GM10266 (cell line): ENCODE measurements at regions not wholly inside any gene's neighbourhood (a gene's known extent, or its start where the extent isn't known, plus 50 kb on each side); places are given as distances from the start of the nearest gene placed in this dataset.
"Not testable (repeated sequence)": the region's sequence is repeated elsewhere in the genome, so short reads cannot be mapped to it uniquely, and the experiment has no call there.

Experiments
- DNase-seq: peaks from one replicate; pipeline ENCODE4 v3.0.0; 2012; ENCODE audit errors: extremely low spot score
- CTCF ChIP-seq: IDR thresholded peaks from 2 replicates; pipeline ENCODE4 v1.5.1; 2012; ENCODE audit warnings: mild to moderate bottlenecking, low read depth; ENCODE audit not compliant: control insufficient read depth, insufficient read depth; ENCODE audit errors: missing control alignments

GRCh38 chr10:121680879-121681655 is 82.8 kb upstream of the FGFR2 start:
- no peak for TF ChIP-seq CTCF
- no peak for DNase-seq

- no peak for TF ChIP-seq CTCF
- DNase-seq: no peak
Measured at GRCh38 chr10:121679916-121680315, 81.7 kb upstream of the FGFR2 start.

- no peak for TF ChIP-seq CTCF
- DNase-seq: no peak
Measured at GRCh38 chr10:121678631-121679174, 80.5 kb upstream of the FGFR2 start.

- DNase-seq: no peak
- no peak for TF ChIP-seq CTCF
Measured at GRCh38 chr10:121677880-121678279, 79.6 kb upstream of the FGFR2 start.

GRCh38 chr10:121675344-121675743 is 77.1 kb upstream of the FGFR2 start:
- no peak for TF ChIP-seq CTCF
- no peak for DNase-seq

GRCh38 chr10:121674885-121675284 is 76.6 kb upstream of the FGFR2 start:
- DNase-seq: no peak
- TF ChIP-seq CTCF: no peak

GRCh38 chr10:121672733-121673132 is 74.5 kb upstream of the FGFR2 start:
- no peak for TF ChIP-seq CTCF
- DNase-seq: no peak

- not testable (repeated sequence) for DNase-seq
Measured at GRCh38 chr10:121669840-121670239, 71.6 kb upstream of the FGFR2 start.
